Fibroblast of pulmonary artery (primary cell): ENCODE measurements at regions not wholly inside any gene's neighbourhood (a gene's known extent, or its start where the extent isn't known, plus 50 kb on each side); places are given as distances from the start of the nearest gene placed in this dataset.

Source experiments
- DNase-seq: peaks from one replicate; pipeline ENCODE4 v3.0.0-alpha.2; 2010; ENCODE audit warnings: low read depth
- H3K4me3 ChIP-seq: replicated peaks from 2 replicates; pipeline ENCODE4 v1.5.1; 2011; ENCODE audit warnings: low read depth, mild to moderate bottlenecking, control low read depth, low read length, moderate library complexity
- TF ChIP-seq, protein P1 (sequence below): IDR thresholded peaks from 2 replicates; pipeline ENCODE4 v1.5.1; 2011; ENCODE audit warnings: mild to moderate bottlenecking, control low read depth, low read length, inconsistent platforms; ENCODE audit errors: missing control alignments

DNA sequence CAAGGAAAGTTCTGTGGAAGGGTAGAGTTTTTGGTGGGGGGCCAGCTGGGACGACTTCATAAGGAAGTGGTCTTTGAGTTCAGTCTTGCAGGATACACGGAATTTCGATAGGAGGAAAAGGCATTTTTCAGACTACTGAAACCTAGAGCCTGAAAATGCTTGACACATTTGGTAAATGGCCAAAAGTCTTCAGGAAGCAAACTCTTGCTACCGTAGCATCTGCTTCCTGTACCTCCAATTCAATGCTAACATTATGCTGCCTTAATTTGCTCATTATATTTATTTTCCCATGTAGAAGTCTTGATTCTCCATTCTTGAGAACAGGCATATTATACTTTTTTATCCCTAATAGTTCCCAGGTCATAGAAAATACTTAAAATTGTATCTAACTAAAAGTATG lies 129.3 kb upstream of the MED13 start:
- H3K4me3 ChIP-seq, result no peak overlapping the region
- DNase-seq, result no peak

GRCh38 chr17:62193249-62193648 lies 128.2 kb upstream of the MED13 start:
- TF ChIP-seq, protein P1, sequence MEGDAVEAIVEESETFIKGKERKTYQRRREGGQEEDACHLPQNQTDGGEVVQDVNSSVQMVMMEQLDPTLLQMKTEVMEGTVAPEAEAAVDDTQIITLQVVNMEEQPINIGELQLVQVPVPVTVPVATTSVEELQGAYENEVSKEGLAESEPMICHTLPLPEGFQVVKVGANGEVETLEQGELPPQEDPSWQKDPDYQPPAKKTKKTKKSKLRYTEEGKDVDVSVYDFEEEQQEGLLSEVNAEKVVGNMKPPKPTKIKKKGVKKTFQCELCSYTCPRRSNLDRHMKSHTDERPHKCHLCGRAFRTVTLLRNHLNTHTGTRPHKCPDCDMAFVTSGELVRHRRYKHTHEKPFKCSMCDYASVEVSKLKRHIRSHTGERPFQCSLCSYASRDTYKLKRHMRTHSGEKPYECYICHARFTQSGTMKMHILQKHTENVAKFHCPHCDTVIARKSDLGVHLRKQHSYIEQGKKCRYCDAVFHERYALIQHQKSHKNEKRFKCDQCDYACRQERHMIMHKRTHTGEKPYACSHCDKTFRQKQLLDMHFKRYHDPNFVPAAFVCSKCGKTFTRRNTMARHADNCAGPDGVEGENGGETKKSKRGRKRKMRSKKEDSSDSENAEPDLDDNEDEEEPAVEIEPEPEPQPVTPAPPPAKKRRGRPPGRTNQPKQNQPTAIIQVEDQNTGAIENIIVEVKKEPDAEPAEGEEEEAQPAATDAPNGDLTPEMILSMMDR, result no peak
- H3K4me3 ChIP-seq, result no peak overlapping the region
- no peak for DNase-seq

More for the DNA sequence above, 129.3 kb upstream of the MED13 start:
- TF ChIP-seq, protein P1, result no peak

- TF ChIP-seq, protein P1, result no peak
- H3K4me3 ChIP-seq, result no peak overlapping the region
- no peak for DNase-seq
Observed at GRCh38 chr17:62191390-62192361, 126.6 kb upstream of the MED13 start.

- TF ChIP-seq, protein P1, result no peak
- H3K4me3 ChIP-seq, result no peak overlapping the region
Observed at GRCh38 chr17:62189377-62189776, 124.3 kb upstream of the MED13 start.

GRCh38 chr17:62188713-62189112 lies 123.6 kb upstream of the MED13 start:
- TF ChIP-seq, protein P1, result no peak
- DNase-seq, result peak; percentile 11
- H3K4me3 ChIP-seq, result no peak overlapping the region

More at GRCh38 chr17:62189377-62189776, 124.3 kb upstream of the MED13 start:
- DNase-seq, result no peak

DNA sequence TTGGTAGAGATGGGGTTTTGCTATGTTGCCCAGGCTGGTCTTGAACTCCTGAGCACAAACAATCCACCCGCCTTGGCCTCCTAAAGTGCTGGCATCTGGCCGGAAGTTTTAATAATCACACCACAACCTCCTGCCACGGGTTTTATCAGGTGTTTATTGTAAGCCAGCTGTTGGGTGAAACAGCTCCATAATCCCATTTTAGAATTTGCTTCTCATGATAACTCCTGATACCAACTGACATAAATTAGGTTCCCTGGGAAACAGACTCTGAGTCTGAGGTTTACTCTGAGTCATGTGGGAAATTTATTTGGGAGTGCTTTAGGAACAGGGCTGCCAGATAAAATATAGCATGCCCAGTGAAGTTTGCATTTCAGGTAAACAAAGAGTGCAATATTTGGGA lies 122.6 kb upstream of the MED13 start:
- peak; percentile 46 for DNase-seq
- TF ChIP-seq, protein P1, result no peak
- H3K4me3 ChIP-seq, result no peak overlapping the region
